GM19463 (cell line): ENCODE measurements at regions not wholly inside any gene's neighbourhood (a gene's known extent, or its start where the extent isn't known, plus 50 kb on each side); places are given as distances from the start of the nearest gene placed in this dataset.
A peak's percentile ranks its signal among the peaks of the same experiment; 100 is the strongest.

ENCODE experiments used
- ATAC-seq: cut with Tn5 transposase; IDR thresholded peaks from one replicate; pipeline ENCODE4 v1.9.1; 2021; ENCODE audit warnings: mild to moderate bottlenecking, moderate library complexity; ENCODE audit not compliant: unreplicated experiment

- ATAC-seq: no peak
Observed at GRCh38 chr12:93151079-93151762, 222.1 kb upstream of the EEA1 start.

- no peak for ATAC-seq
Observed at GRCh38 chr12:93152617-93153016, 223.5 kb upstream of the EEA1 start.

GRCh38 chr12:93153321-93153720 is 224.2 kb upstream of the EEA1 start:
- no peak for ATAC-seq

GRCh38 chr12:93154096-93154728 is 223.5 kb upstream of the NUDT4 start:
- no peak for ATAC-seq

GRCh38 chr12:93154753-93155480 is 222.8 kb upstream of the NUDT4 start:
- ATAC-seq: no peak

- no peak for ATAC-seq
Observed at GRCh38 chr12:93156086-93156716, 221.5 kb upstream of the NUDT4 start.

- no peak for ATAC-seq
Observed at GRCh38 chr12:93157279-93157678, 220.4 kb upstream of the NUDT4 start.

GRCh38 chr12:93158065-93158843 is 219.5 kb upstream of the NUDT4 start:
- ATAC-seq: no peak

GRCh38 chr12:93163260-93164036 is 214.3 kb upstream of the NUDT4 start:
- ATAC-seq: no peak

GRCh38 chr12:93164103-93164880 is 213.4 kb upstream of the NUDT4 start:
- no peak for ATAC-seq

GRCh38 chr12:93165384-93165932 is 212.3 kb upstream of the NUDT4 start:
- ATAC-seq: no peak

- ATAC-seq: peak; percentile 55
Observed at GRCh38 chr12:93166541-93167307, 211.0 kb upstream of the NUDT4 start.

- ATAC-seq: no peak
Observed at GRCh38 chr12:93167331-93167730, 210.4 kb upstream of the NUDT4 start.

- peak; percentile 66 for ATAC-seq
Observed at GRCh38 chr12:93167841-93168492, 209.8 kb upstream of the NUDT4 start.

GRCh38 chr12:93168751-93169150 is 209.0 kb upstream of the NUDT4 start:
- ATAC-seq: no peak

GRCh38 chr12:93169536-93169935 is 208.2 kb upstream of the NUDT4 start:
- ATAC-seq: no peak

- no peak for ATAC-seq
Observed at GRCh38 chr12:93170928-93171327, 206.8 kb upstream of the NUDT4 start.
